IMR-90 (cell line): ENCODE measurements at regions not wholly inside any gene's neighbourhood (a gene's known extent, or its start where the extent isn't known, plus 50 kb on each side); places are given as distances from the start of the nearest gene placed in this dataset.

Experiments
- ATAC-seq: fragments of 200-7000 bp; cut with Tn5 transposase; 2 replicates; pipeline ENCODE4 v1.9.1; 2020; ENCODE audit warnings: low read depth, mild to moderate bottlenecking, moderate library complexity
- BruUV-seq: library from RNA; stranded (reverse); fragments of 400-500 nt; replicated peaks from 2 replicates; lab custom pipeline; 2021; lab: Mats Ljungman, UMichigan
- CTCF ChIA-PET: fragments of 300-600 bp; formaldehyde crosslinking; extraction: SDS; loops from one replicate; lab custom pipeline; 2021; ENCODE audit warnings: antibody characterized with exemption; lab: Yijun Ruan, JAX
- POLR2A ChIA-PET: fragments of 300-600 bp; sonication (Branson Sonifier 250); formaldehyde crosslinking; loops from one replicate; lab custom pipeline; 2022; ENCODE audit warnings: antibody characterized with exemption; ENCODE audit not compliant: unreplicated experiment; lab: Charles Lee
- DNase-seq: peaks from one replicate; pipeline ENCODE4 v3.0.0; 2013
- H2AFZ ChIP-seq: replicated peaks from 2 replicates; pipeline ENCODE3; 2013; ENCODE audit warnings: low read length, mild to moderate bottlenecking; ENCODE audit not compliant: poor library complexity
- H2AK5ac ChIP-seq: 2 replicates; pipeline ENCODE4 v1.6.1; 2013; ENCODE audit warnings: low read depth, low read length, inconsistent platforms
- H2AK9ac ChIP-seq: replicated peaks from 2 replicates; pipeline ENCODE3; 2013; ENCODE audit warnings: mild to moderate bottlenecking, low read depth, low read length, moderate library complexity; ENCODE audit not compliant: poor library complexity
- H2BK120ac ChIP-seq: 2 replicates; pipeline ENCODE4 v1.6.1; 2013; ENCODE audit warnings: low read depth, low read length, inconsistent platforms
- H2BK15ac ChIP-seq: 3 replicates; pipeline ENCODE4 v1.6.1; 2013; ENCODE audit warnings: low read depth, low read length, inconsistent platforms
- H2BK20ac ChIP-seq: 2 replicates; pipeline ENCODE4 v1.6.1; 2013; ENCODE audit warnings: low read depth, mild to moderate bottlenecking, inconsistent platforms, low read length, moderate library complexity
- H2BK5ac ChIP-seq: 2 replicates; pipeline ENCODE4 v1.6.1; 2013; ENCODE audit warnings: mild to moderate bottlenecking, low read depth, low read length, inconsistent platforms; ENCODE audit not compliant: poor library complexity, severe bottlenecking
- H3K14ac ChIP-seq: replicated peaks from 2 replicates; pipeline ENCODE4 v1.6.1; 2013; ENCODE audit warnings: low read depth, low read length, inconsistent platforms
- H3K18ac ChIP-seq: 2 replicates; pipeline ENCODE4 v1.6.1; 2013; ENCODE audit warnings: low read depth, low read length, control low read depth
- H3K23ac ChIP-seq: 2 replicates; pipeline ENCODE4 v1.6.1; 2013; ENCODE audit warnings: low read depth, low read length, inconsistent platforms
- H3K27ac ChIP-seq: 2 replicates; pipeline ENCODE4 v1.5.1; 2013; ENCODE audit warnings: mild to moderate bottlenecking, control low read depth, low read length; ENCODE audit not compliant: insufficient read depth
- H3K27me3 ChIP-seq: 2 replicates; pipeline ENCODE4 v1.6.1; 2013; ENCODE audit warnings: low read length; ENCODE audit not compliant: control insufficient read depth, insufficient read depth
- H3K36me3 ChIP-seq: 2 replicates; pipeline ENCODE4 v1.6.1; 2013; ENCODE audit warnings: low read length, mixed read lengths; ENCODE audit not compliant: control insufficient read depth, insufficient read depth
- H3K4ac ChIP-seq: 2 replicates; pipeline ENCODE4 v1.6.1; 2013; ENCODE audit warnings: low read depth, low read length, inconsistent platforms
- H3K4me1 ChIP-seq: 2 replicates; pipeline ENCODE4 v1.6.1; 2013; ENCODE audit warnings: low read length, mixed read lengths; ENCODE audit not compliant: control insufficient read depth, insufficient read depth
- H3K4me2 ChIP-seq: 2 replicates; pipeline ENCODE4 v1.6.1; 2013; ENCODE audit warnings: low read depth, mild to moderate bottlenecking, control low read depth, low read length, moderate library complexity
- H3K4me3 ChIP-seq: 2 replicates; pipeline ENCODE4 v1.5.1; 2013; ENCODE audit warnings: low read depth, mild to moderate bottlenecking, control low read depth, low read length, moderate library complexity; ENCODE audit not compliant: insufficient read depth
- H3K56ac ChIP-seq: 2 replicates; pipeline ENCODE4 v1.6.1; 2013; ENCODE audit warnings: low read length, inconsistent platforms; ENCODE audit not compliant: insufficient read depth; ENCODE audit errors: extremely low read depth
- H3K79me1 ChIP-seq, 2 experiments: 2 replicates each; pipeline ENCODE4 v1.6.1; 2013; ENCODE audit warnings: low read length in 2 of 2, inconsistent platforms in 1 of 2, low read depth in 1 of 2
- H3K9ac ChIP-seq: 2 replicates; pipeline ENCODE4 v1.6.1; 2013; ENCODE audit warnings: low read depth, low read length, control low read depth
- H3K9me1 ChIP-seq: 2 replicates; pipeline ENCODE4 v1.6.1; 2013; ENCODE audit warnings: low read length, inconsistent platforms; ENCODE audit not compliant: insufficient read depth
- H3K9me3 ChIP-seq: 2 replicates; pipeline ENCODE4 v1.6.1; 2013; ENCODE audit warnings: low read length; ENCODE audit not compliant: control insufficient read depth, insufficient read depth
- H4K20me1 ChIP-seq: 2 replicates; pipeline ENCODE4 v1.6.1; 2013; ENCODE audit warnings: low read length, inconsistent platforms; ENCODE audit not compliant: insufficient read depth
- H4K5ac ChIP-seq: 2 replicates; pipeline ENCODE4 v1.6.1; 2013; ENCODE audit warnings: mild to moderate bottlenecking, low read depth, low read length, control low read depth
- H4K8ac ChIP-seq, 2 experiments: 2 replicates each; pipeline ENCODE4 v1.6.1; 2013; ENCODE audit warnings: low read depth in 2 of 2, low read length in 2 of 2, control low read depth in 1 of 2, inconsistent platforms in 1 of 2
- H4K91ac ChIP-seq: 2 replicates; pipeline ENCODE4 v1.6.1; 2013; ENCODE audit warnings: low read depth, low read length, inconsistent platforms; ENCODE audit not compliant: insufficient read depth
- BHLHE40 ChIP-seq: fragments of 150-350 bp; IDR thresholded peaks from 2 replicates; pipeline ENCODE4 v1.6.1; 2016; ENCODE audit warnings: mild to moderate bottlenecking, low read depth, low read length
- CEBPB ChIP-seq: IDR thresholded peaks from 2 replicates; pipeline ENCODE4 v1.6.1; 2012; ENCODE audit warnings: low read depth, low read length, improper control_type of control experiment
- CHD1 ChIP-seq: IDR thresholded peaks from 2 replicates; pipeline ENCODE4 v1.6.1; 2012; ENCODE audit warnings: low read depth, low read length, improper control_type of control experiment
- CTCF ChIP-seq: conservative IDR thresholded peaks from 2 replicates; pipeline ENCODE4 v1.5.1; 2012; ENCODE audit warnings: mild to moderate bottlenecking, low read depth, low read length, improper control_type of control experiment
- FOS ChIP-seq: fragments of 150-350 bp; IDR thresholded peaks from 2 replicates; pipeline ENCODE4 v1.6.1; 2016; ENCODE audit warnings: low read depth, low read length
- MAZ ChIP-seq: IDR thresholded peaks from 2 replicates; pipeline ENCODE4 v1.6.1; 2012; ENCODE audit warnings: low read depth, mild to moderate bottlenecking, low read length, improper control_type of control experiment, moderate library complexity, borderline replicate concordance
- MXI1 ChIP-seq: IDR thresholded peaks from 2 replicates; pipeline ENCODE4 v1.6.1; 2012; ENCODE audit warnings: low read depth, mild to moderate bottlenecking, low read length, moderate library complexity, borderline replicate concordance
- POLR2A ChIP-seq: IDR thresholded peaks from 2 replicates; pipeline ENCODE4 v1.6.1; 2012; ENCODE audit warnings: mild to moderate bottlenecking, low read depth, low read length
- RCOR1 ChIP-seq: IDR thresholded peaks from 2 replicates; pipeline ENCODE4 v1.6.1; 2012; ENCODE audit warnings: mild to moderate bottlenecking, low read length, improper control_type of control experiment; ENCODE audit not compliant: insufficient replicate concordance
- RFX5 ChIP-seq: IDR thresholded peaks from 2 replicates; pipeline ENCODE4 v1.8.0; 2012; ENCODE audit warnings: low read depth, mild to moderate bottlenecking, low read length, moderate library complexity
- USF2 ChIP-seq: fragments of 150-350 bp; IDR thresholded peaks from 2 replicates; pipeline ENCODE4 v1.6.1; 2017; ENCODE audit warnings: mild to moderate bottlenecking, antibody characterized with exemption, low read length, low read depth
- WGBS, 2 experiments: methylation state at CpG; one replicate each; pipeline versions ENCODE4 v1.1.5 to v1.1.7; 2013; ENCODE audit warnings: missing lambda C conversion rate in 2 of 2; ENCODE audit not compliant: insufficient read length in 1 of 2; ENCODE audit errors: extremely low coverage in 2 of 2; 5-methylcytosine and 5-hydroxymethylcytosine counted together
- dilution Hi-C: fragments of 300-500 bp; cut with HindIII; formaldehyde crosslinking; loops from one replicate; pipeline ENCODE4 v1.14.3; 2018; ENCODE audit warnings: low sequenced_read_pairs; ENCODE audit not compliant: unreplicated experiment
- in situ Hi-C: fragments of 300-500 bp; cut with MboI; formaldehyde crosslinking; loops from 3 replicates; pipeline ENCODE4 v1.14.3; 2019; ENCODE audit warnings: low sequenced_read_pairs, inconsistent platforms, mixed read lengths
- intact Hi-C: fragments of 100-400 bp; cut with micrococcal nuclease; formaldehyde crosslinking; loops from 2 replicates; pipeline ENCODE4 v1.10.0; 2022

GRCh38 chr2:118459426-118459825 lies 371.2 kb downstream of the INSIG2 start:
- DNase-seq (no peak), ATAC-seq (no peak)
- H3K14ac ChIP-seq, result no peak overlapping the region
- no peak overlapping the region for H4K8ac ChIP-seq
- H2BK120ac ChIP-seq, result no peak overlapping the region
- no peak overlapping the region for H4K5ac ChIP-seq
- no peak overlapping the region for H3K27ac ChIP-seq
- H2BK5ac ChIP-seq, result no peak overlapping the region
- no peaks in the 10 kb centered on the region for H3K79me1 ChIP-seq
- no TSS peak for BruUV-seq
- POLR2A ChIA-PET, result no interaction called here
- H3K4ac ChIP-seq, result no peak overlapping the region
- TF ChIP-seq CHD1 (no peak), RCOR1 (no peak), RFX5 (no peak), FOS (no peak), MAZ (no peak), BHLHE40 (no peak), CTCF (no peak), MXI1 (no peak), POLR2A (no peak), CEBPB (no peak), USF2 (no peak)
- no peak overlapping the region for H3K4me2 ChIP-seq
- intact Hi-C loops, result no loop called here
- H3K36me3 ChIP-seq, result no peaks in the 10 kb centered on the region
- no peaks in the 10 kb centered on the region for H3K9me3 ChIP-seq
- WGBS, 2 experiments, result 75% methylated on average over 1 of the region's 1 CpG; no CpG with 5 or more reads in 1 of the 2 experiments
- no peaks in the 10 kb centered on the region for H3K27me3 ChIP-seq
- no peak overlapping the region for H2AFZ ChIP-seq
- CTCF ChIA-PET, result no interaction called here
- no peak overlapping the region for H3K9ac ChIP-seq
- dilution Hi-C loops, result no loop called here
- H3K23ac ChIP-seq, result no peak overlapping the region
- H3K9me1 ChIP-seq, result no peaks in the 10 kb centered on the region
- in situ Hi-C loops, result no loop called here
- no peak overlapping the region for H3K18ac ChIP-seq
- H3K4me3 ChIP-seq, result no peak overlapping the region
- no peak overlapping the region for H2AK5ac ChIP-seq
- no peak overlapping the region for H2BK20ac ChIP-seq
- no peak overlapping the region for H4K91ac ChIP-seq
- no peak overlapping the region for H2BK15ac ChIP-seq
- H3K56ac ChIP-seq, result no peak overlapping the region
- no peaks in the 10 kb centered on the region for H4K20me1 ChIP-seq
- no peaks in the 10 kb centered on the region for H3K4me1 ChIP-seq
- H2AK9ac ChIP-seq, result no peak overlapping the region
